ENCODE measurements at regions not wholly inside any gene's neighbourhood (a gene's known extent, or its start where the extent isn't known, plus 50 kb on each side); places are given as distances from the start of the nearest gene placed in this dataset.
A peak's percentile ranks its signal among the peaks of the same experiment; 100 is the strongest.
"Not testable (repeated sequence)": the region's sequence is repeated elsewhere in the genome, so short reads cannot be mapped to it uniquely, and the experiment has no call there.

DNA sequence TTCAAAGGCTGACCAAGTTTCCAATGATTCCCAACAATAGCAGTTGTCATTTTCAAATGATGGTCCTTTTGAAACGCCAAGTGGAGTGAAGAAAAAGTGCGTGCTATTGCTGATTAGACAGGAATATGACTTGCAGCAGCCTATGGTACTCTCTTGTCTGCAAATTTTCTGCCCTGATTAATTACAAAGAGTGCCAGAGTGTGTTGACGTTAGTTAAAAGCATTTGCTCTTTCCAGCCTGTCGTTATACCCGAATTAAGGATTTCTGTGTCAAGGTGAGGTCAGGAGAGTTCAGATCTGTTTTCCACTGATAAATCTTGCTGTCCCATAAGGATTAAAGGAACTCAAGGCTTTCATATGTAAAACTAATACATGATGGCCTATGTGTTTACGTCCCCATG, 75.0 kb upstream of the ADAMTS18 start:
- no peaks in the 10 kb centered on the region for H3K27me3 ChIP-seq
- DNase-seq, result no peak
- no peaks in the 10 kb centered on the region for H3K9me3 ChIP-seq
- no peak for ATAC-seq
- 24% methylated on average over 6 of the region's 6 CpGs for WGBS (ENCODE audit: insufficient coverage, low coverage, low lambda C conversion rate, missing lambda C conversion rate)
- H3K36me3 ChIP-seq, result no peaks in the 10 kb centered on the region
- no peaks in the 10 kb centered on the region for H3K4me1 ChIP-seq
- intact Hi-C loops (cut with DNase I), result no loop called here
- no peak overlapping the region for H3K27ac ChIP-seq
- TF ChIP-seq POLR2A (IDR thresholded peaks at IDR 0.05), result no peak
- TF ChIP-seq, protein P1, sequence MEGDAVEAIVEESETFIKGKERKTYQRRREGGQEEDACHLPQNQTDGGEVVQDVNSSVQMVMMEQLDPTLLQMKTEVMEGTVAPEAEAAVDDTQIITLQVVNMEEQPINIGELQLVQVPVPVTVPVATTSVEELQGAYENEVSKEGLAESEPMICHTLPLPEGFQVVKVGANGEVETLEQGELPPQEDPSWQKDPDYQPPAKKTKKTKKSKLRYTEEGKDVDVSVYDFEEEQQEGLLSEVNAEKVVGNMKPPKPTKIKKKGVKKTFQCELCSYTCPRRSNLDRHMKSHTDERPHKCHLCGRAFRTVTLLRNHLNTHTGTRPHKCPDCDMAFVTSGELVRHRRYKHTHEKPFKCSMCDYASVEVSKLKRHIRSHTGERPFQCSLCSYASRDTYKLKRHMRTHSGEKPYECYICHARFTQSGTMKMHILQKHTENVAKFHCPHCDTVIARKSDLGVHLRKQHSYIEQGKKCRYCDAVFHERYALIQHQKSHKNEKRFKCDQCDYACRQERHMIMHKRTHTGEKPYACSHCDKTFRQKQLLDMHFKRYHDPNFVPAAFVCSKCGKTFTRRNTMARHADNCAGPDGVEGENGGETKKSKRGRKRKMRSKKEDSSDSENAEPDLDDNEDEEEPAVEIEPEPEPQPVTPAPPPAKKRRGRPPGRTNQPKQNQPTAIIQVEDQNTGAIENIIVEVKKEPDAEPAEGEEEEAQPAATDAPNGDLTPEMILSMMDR (IDR thresholded peaks at IDR 0.05), result no peak
- no peak overlapping the region for H3K4me3 ChIP-seq

DNA sequence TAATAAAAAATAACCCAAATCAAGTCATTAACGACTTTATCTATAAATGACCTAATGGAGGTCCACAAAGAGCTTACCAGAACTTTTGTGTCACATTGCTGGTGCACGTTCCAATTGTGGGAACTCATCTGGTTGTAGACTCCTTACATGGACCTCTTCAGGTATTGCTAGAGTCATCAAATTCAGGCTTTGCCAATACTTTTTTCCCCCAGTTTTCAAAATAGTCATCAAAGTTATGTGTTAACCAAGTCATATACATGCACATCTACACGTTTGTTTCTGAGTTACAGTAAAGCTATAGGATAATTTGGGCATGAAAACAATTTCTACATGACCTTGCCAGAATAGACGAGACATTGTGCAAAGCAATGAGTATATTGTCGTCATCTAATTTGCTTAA, 76.2 kb upstream of the ADAMTS18 start:
- TF ChIP-seq POLR2A (IDR thresholded peaks at IDR 0.05), result no peak
- TF ChIP-seq, protein P1 (IDR thresholded peaks at IDR 0.05), result no peak
- 43% methylated on average over 5 of the region's 5 CpGs for WGBS (ENCODE audit: insufficient coverage, low coverage, low lambda C conversion rate, missing lambda C conversion rate)
- ATAC-seq (no peak), DNase-seq (no peak)
- no peak overlapping the region for H3K27ac ChIP-seq
- no peaks in the 10 kb centered on the region for H3K4me1 ChIP-seq
- no peaks in the 10 kb centered on the region for H3K9me3 ChIP-seq
- H3K36me3 ChIP-seq, result no peaks in the 10 kb centered on the region
- H3K4me3 ChIP-seq, result no peak overlapping the region
- intact Hi-C loops (cut with DNase I), result no loop called here
- no peaks in the 10 kb centered on the region for H3K27me3 ChIP-seq

DNA sequence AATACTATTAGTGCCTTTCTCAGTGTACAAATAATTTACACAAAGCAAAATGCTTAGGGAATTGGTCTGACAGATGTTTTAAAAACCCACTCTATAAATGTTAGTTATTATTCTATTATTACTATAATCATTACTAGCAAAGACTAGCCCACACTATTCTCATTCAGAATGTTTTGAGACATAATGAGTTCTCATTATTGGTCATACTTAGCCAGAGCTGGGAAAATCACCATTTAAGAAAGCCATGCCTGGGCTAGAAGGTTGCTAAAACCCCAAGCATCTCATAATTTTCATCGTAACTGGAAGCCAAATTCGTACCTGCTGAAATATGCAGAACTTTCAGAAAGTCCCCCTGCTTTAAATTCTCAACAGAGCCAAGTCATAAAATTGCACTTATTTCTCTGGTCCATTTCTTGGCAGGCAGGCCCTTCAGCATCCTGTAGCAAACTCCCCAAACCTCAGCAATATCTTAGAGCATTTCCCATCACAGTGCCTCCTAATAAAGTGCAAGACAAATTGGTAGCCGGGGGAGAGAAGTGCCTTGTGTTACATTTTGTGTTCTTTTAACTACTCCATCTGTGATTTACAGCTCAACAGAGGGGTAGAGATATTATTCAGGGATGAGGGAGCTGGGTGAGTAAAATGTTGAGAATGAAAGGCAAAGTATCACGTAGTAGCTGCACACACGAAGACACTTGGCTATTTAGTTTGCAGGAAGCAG, 79.8 kb upstream of the ADAMTS18 start:
- Histone ChIP-seq H3K27me3 (no peaks in the 10 kb centered on the region), H3K36me3 (no peaks in the 10 kb centered on the region), H3K9me3 (no peaks in the 10 kb centered on the region), H3K4me1 (no peaks in the 10 kb centered on the region), H3K27ac (no peak overlapping the region), H3K4me3 (no peak overlapping the region)
- ATAC-seq (no peak), DNase-seq (no peak)
- intact Hi-C loops (cut with DNase I), result no loop called here
- 54% methylated on average over 5 of the region's 5 CpGs for WGBS (ENCODE audit: insufficient coverage, low coverage, low lambda C conversion rate, missing lambda C conversion rate)
- no peak for TF ChIP-seq POLR2A (IDR thresholded peaks at IDR 0.05)
- TF ChIP-seq, protein P1 (IDR thresholded peaks at IDR 0.05), result no peak

DNA sequence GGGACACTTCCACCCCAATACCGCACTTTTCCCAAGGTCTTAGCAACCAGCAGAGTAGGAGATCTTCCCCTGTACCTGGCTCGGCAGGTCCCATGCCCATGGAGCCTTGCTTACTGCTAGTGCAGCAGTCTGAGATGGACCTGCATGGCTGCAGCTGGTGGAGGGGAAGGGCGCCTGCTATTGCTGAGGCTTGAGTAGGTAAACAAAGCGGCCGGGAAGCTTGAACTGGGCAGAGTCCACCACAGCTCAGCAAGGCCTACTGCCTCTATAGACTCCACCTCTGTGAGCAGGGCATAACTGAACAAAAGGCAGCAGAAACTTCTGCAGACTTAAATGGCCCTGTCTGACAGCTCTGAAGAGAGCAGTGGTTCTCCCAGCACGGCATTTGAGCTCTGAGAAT, 90.4 kb upstream of the ADAMTS18 start:
- H3K27me3 ChIP-seq; ATAC-seq; H3K4me3 ChIP-seq; H3K27ac ChIP-seq; H3K4me1 ChIP-seq; H3K36me3 ChIP-seq; H3K9me3 ChIP-seq; intact Hi-C loops (cut with DNase I): not testable (repeated sequence)
- peak in 1 of 3 donors; percentile 20 for DNase-seq
- 23% methylated on average over 3 of the region's 6 CpGs for WGBS (ENCODE audit: insufficient coverage, low coverage, low lambda C conversion rate, missing lambda C conversion rate)

DNA sequence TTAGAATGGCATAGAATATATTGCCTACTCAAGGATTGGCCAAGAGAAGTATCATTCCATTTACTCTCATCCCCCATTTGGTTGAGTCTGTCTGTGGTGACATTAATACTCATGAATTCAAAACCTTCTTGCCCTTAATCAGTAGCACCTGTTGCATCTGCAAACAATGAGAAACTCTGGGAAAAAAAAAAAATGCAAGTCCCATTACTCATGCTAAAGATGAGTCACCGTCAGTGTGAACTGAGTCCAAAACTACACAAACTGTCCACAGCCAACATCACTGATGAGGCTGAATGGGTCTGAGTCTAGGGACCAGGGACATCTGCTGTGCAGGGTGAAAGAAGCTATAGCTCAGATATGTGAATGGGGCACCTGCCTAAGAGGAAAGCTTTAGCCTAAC, 96.9 kb upstream of the ADAMTS18 start:
- no peak overlapping the region for H3K4me3 ChIP-seq
- no peaks in the 10 kb centered on the region for H3K36me3 ChIP-seq
- no peaks in the 10 kb centered on the region for H3K4me1 ChIP-seq
- no peaks in the 10 kb centered on the region for H3K9me3 ChIP-seq
- no peak overlapping the region for H3K27ac ChIP-seq
- ATAC-seq (peak in 1 of 4 donors; percentile 54), DNase-seq (no peak)
- 54% methylated on average over 1 of the region's 1 CpG for WGBS (ENCODE audit: insufficient coverage, low coverage, low lambda C conversion rate, missing lambda C conversion rate)
- intact Hi-C loops (cut with DNase I), result no loop called here
- TF ChIP-seq POLR2A (IDR thresholded peaks at IDR 0.05), result no peak
- TF ChIP-seq, protein P1 (IDR thresholded peaks at IDR 0.05), result no peak
- no peaks in the 10 kb centered on the region for H3K27me3 ChIP-seq

Measured in right lobe of liver (tissue), 6 donors.